ENCODE measurements at regions not wholly inside any gene's neighbourhood (a gene's known extent, or its start where the extent isn't known, plus 50 kb on each side); places are given as distances from the start of the nearest gene placed in this dataset.

- intact Hi-C loops (cut with micrococcal nuclease; ENCODE audit: unreplicated experiment), result no loop called here
- H2AFZ ChIP-seq, result no peak overlapping the region
- H3K4me3 ChIP-seq, result no peak overlapping the region
- H3K9me3 ChIP-seq (ENCODE audit: insufficient read depth, low read depth), result no peaks in the 10 kb centered on the region
- TF ChIP-seq EZH2 (IDR thresholded peaks at IDR 0.05; ENCODE audit: low read depth), result no peak
- TF ChIP-seq CTCF (conservative IDR thresholded peaks at IDR 0.05), result no peak
- H3K4me1 ChIP-seq (replicated peaks; ENCODE audit: insufficient read depth), result no peaks in the 10 kb centered on the region
- no peaks in the 10 kb centered on the region for H3K27me3 ChIP-seq (ENCODE audit: insufficient read depth, low read depth)
- no peaks in the 10 kb centered on the region for H4K20me1 ChIP-seq (ENCODE audit: insufficient read depth)
- H3K4me2 ChIP-seq, result no peak overlapping the region
- H3K36me3 ChIP-seq (ENCODE audit: low read depth), result no peaks in the 10 kb centered on the region
- H3K27ac ChIP-seq, result no peak overlapping the region
- no peaks in the 10 kb centered on the region for H3K79me2 ChIP-seq (ENCODE audit: low read depth)
- ChIA-PET CTCF (no interaction called here), POLR2A (ENCODE audit: unreplicated experiment) (no interaction called here)
- H3K9me2 ChIP-seq (ENCODE audit: insufficient read depth), result no peaks in the 10 kb centered on the region
- no peaks in the 10 kb centered on the region for H3F3A ChIP-seq (ENCODE audit: insufficient read depth, low read depth)
- BruUV-seq (replicated peaks), result no TSS peak
- DNase-seq, result no peak
Measured at GRCh38 chr13:107035186-107035585, 467.2 kb upstream of the ARGLU1 start.

GRCh38 chr13:107034236-107034872 is 466.4 kb upstream of the ARGLU1 start:
- no peaks in the 10 kb centered on the region for H3K4me1 ChIP-seq (replicated peaks; ENCODE audit: insufficient read depth)
- no peaks in the 10 kb centered on the region for H3K36me3 ChIP-seq (ENCODE audit: low read depth)
- H3K79me2 ChIP-seq (ENCODE audit: low read depth), result no peaks in the 10 kb centered on the region
- DNase-seq, result no peak
- BruUV-seq (replicated peaks), result no TSS peak
- ChIA-PET CTCF (interaction anchor here (0.6 kb wide), 1 partner anchor 11 kb away, joined by 5 read pairs; no protein-coding TSS in a partner anchor), POLR2A (ENCODE audit: unreplicated experiment) (no interaction called here)
- no peaks in the 10 kb centered on the region for H3K9me2 ChIP-seq (ENCODE audit: insufficient read depth)
- H4K20me1 ChIP-seq (ENCODE audit: insufficient read depth), result no peaks in the 10 kb centered on the region
- no peaks in the 10 kb centered on the region for H3F3A ChIP-seq (ENCODE audit: insufficient read depth, low read depth)
- no peak overlapping the region for H3K27ac ChIP-seq
- intact Hi-C loops (cut with micrococcal nuclease; ENCODE audit: unreplicated experiment), result no loop called here
- no peak overlapping the region for H3K4me2 ChIP-seq
- no peak overlapping the region for H2AFZ ChIP-seq
- no peak overlapping the region for H3K4me3 ChIP-seq
- TF ChIP-seq CTCF (conservative IDR thresholded peaks at IDR 0.05), result no peak
- no peak for TF ChIP-seq EZH2 (IDR thresholded peaks at IDR 0.05; ENCODE audit: low read depth)
- H3K27me3 ChIP-seq (ENCODE audit: insufficient read depth, low read depth), result no peaks in the 10 kb centered on the region
- no peaks in the 10 kb centered on the region for H3K9me3 ChIP-seq (ENCODE audit: insufficient read depth, low read depth)

- Histone ChIP-seq H3K9me2 (ENCODE audit: insufficient read depth) (no peaks in the 10 kb centered on the region), H3K4me1 (replicated peaks; ENCODE audit: insufficient read depth) (no peaks in the 10 kb centered on the region), H3K36me3 (ENCODE audit: low read depth) (no peaks in the 10 kb centered on the region), H3K79me2 (ENCODE audit: low read depth) (no peaks in the 10 kb centered on the region), H3K9me3 (ENCODE audit: insufficient read depth, low read depth) (no peaks in the 10 kb centered on the region), H4K20me1 (ENCODE audit: insufficient read depth) (no peaks in the 10 kb centered on the region), H3K27ac (no peak overlapping the region), H2AFZ (no peak overlapping the region), H3K4me2 (no peak overlapping the region), H3K4me3 (no peak overlapping the region), H3K27me3 (ENCODE audit: insufficient read depth, low read depth) (no peaks in the 10 kb centered on the region), H3F3A (ENCODE audit: insufficient read depth, low read depth) (no peaks in the 10 kb centered on the region)
- CTCF ChIA-PET, result no interaction called here
- intact Hi-C loops (cut with micrococcal nuclease; ENCODE audit: unreplicated experiment), result no loop called here
- POLR2A ChIA-PET (ENCODE audit: unreplicated experiment), result no interaction called here
- BruUV-seq (replicated peaks), result no TSS peak
- no peak for DNase-seq
- no peak for TF ChIP-seq EZH2 (IDR thresholded peaks at IDR 0.05; ENCODE audit: low read depth)
- no peak for TF ChIP-seq CTCF (conservative IDR thresholded peaks at IDR 0.05)
Measured at GRCh38 chr13:107031716-107032115, 463.8 kb upstream of the ARGLU1 start.
